H1 (cell line): ENCODE measurements at regions not wholly inside any gene's neighbourhood (a gene's known extent, or its start where the extent isn't known, plus 50 kb on each side); places are given as distances from the start of the nearest gene placed in this dataset.

Source experiments
- HDAC2 ChIP-seq, 2 experiments: fragments of 300-600 bp in 1 of 2; sonication (generic) in 1 of 2; IDR thresholded peaks; 2 replicates each; pipeline ENCODE4 v1.6.1; 2011 to 2012; ENCODE audit warnings: low read depth in 2 of 2, low read length in 2 of 2, mild to moderate bottlenecking in 2 of 2, moderate library complexity in 2 of 2, borderline replicate concordance in 1 of 2, inconsistent platforms in 1 of 2
- SAP30 ChIP-seq: fragments of 300-600 bp; sonication (generic); IDR thresholded peaks from 2 replicates; pipeline ENCODE4 v1.7.1; 2012; ENCODE audit warnings: low read length, moderate library complexity, mild to moderate bottlenecking, inconsistent platforms; ENCODE audit not compliant: insufficient read depth, insufficient replicate concordance
- SIRT6 ChIP-seq: IDR thresholded peaks from one replicate; pipeline ENCODE4 v1.7.1; 2012; ENCODE audit warnings: low read length, inconsistent platforms
- TAF7 ChIP-seq: optimal IDR thresholded peaks from 2 replicates; pipeline ENCODE3; 2011; ENCODE audit warnings: low read depth, mild to moderate bottlenecking, inconsistent platforms, low read length, moderate library complexity, borderline replicate concordance
- TF ChIP-seq, protein P1 (sequence below): IDR thresholded peaks from 2 replicates; pipeline ENCODE4 v1.6.1; 2012; ENCODE audit warnings: low read length, inconsistent platforms

DNA sequence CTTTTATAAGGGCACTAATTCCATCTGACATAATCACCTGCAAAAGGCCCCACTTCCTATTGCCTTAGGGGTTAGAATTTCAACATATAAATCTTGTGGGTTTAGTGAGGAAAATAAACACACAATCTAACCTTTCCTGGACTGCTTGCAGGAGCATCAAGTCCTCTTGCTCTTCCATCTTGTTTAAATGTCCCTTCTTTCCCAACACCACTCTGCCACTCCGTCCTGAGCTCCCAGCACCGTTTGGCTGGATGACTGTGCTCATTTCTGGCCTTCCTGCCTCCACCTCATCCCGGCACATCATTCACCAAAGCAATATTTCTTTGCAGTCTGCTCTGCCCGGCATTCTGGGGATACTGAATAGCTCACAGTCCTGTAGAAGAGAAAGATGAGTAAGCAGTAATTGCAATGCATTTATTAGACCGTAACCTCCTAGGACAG, 247.8 kb downstream of the BCL2 start (continued):
- TF ChIP-seq, protein P1, sequence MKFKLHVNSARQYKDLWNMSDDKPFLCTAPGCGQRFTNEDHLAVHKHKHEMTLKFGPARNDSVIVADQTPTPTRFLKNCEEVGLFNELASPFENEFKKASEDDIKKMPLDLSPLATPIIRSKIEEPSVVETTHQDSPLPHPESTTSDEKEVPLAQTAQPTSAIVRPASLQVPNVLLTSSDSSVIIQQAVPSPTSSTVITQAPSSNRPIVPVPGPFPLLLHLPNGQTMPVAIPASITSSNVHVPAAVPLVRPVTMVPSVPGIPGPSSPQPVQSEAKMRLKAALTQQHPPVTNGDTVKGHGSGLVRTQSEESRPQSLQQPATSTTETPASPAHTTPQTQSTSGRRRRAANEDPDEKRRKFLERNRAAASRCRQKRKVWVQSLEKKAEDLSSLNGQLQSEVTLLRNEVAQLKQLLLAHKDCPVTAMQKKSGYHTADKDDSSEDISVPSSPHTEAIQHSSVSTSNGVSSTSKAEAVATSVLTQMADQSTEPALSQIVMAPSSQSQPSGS: no peak
- TF ChIP-seq HDAC2 (IDR thresholded peaks at IDR 0.05; ENCODE audit: borderline replicate concordance in 1 of 2, low read depth in 2 of 2, low read length in 2 of 2) (no peak), SAP30 (no peak), TAF7 (no peak), SIRT6 (no peak)
